SK-N-SH treated with all-trans-retinoic acid at 6 μM for 48 hours (cell line): ENCODE measurements at regions not wholly inside any gene's neighbourhood (a gene's known extent, or its start where the extent isn't known, plus 50 kb on each side); places are given as distances from the start of the nearest gene placed in this dataset.

Experiments
- ATAC-seq: fragments of 200-7000 bp; cut with Tn5 transposase; 3 replicates; pipeline ENCODE4 v1.9.1; 2020; ENCODE audit warnings: mild to moderate bottlenecking, moderate library complexity
- ARNTL ChIP-seq: fragments of 450-650 bp; formaldehyde crosslinking; IDR thresholded peaks from 2 replicates; pipeline ENCODE4 v1.5.0; 2020; ENCODE audit warnings: low read depth, mild to moderate bottlenecking, moderate library complexity, borderline replicate concordance
- BACH2 ChIP-seq: fragments of 250-450 bp; sonication (Bioruptor Pico); IDR thresholded peaks from 2 replicates; pipeline ENCODE4 v1.9.0; 2021; ENCODE audit warnings: mild to moderate bottlenecking, borderline replicate concordance
- CSDC2 ChIP-seq: fragments of 250-450 bp; sonication (Bioruptor Pico); IDR thresholded peaks from 2 replicates; pipeline ENCODE4 v1.5.0; 2020; ENCODE audit warnings: mild to moderate bottlenecking, moderate library complexity
- ESRRG ChIP-seq: fragments of 250-450 bp; sonication (Bioruptor Pico); IDR thresholded peaks from 2 replicates; pipeline ENCODE4 v1.6.1; 2021; ENCODE audit warnings: mild to moderate bottlenecking
- GLIS3 ChIP-seq: fragments of 250-450 bp; sonication (Bioruptor Pico); IDR thresholded peaks from 2 replicates; pipeline ENCODE4 v1.5.0; 2020; ENCODE audit warnings: mild to moderate bottlenecking, moderate library complexity
- OSR1 ChIP-seq: fragments of 250-450 bp; sonication (Bioruptor Pico); IDR thresholded peaks from 2 replicates; pipeline ENCODE4 v1.8.0; 2022; ENCODE audit warnings: moderate library complexity, mild to moderate bottlenecking, inconsistent platforms
- PPARA ChIP-seq: fragments of 250-450 bp; sonication (Bioruptor Pico); IDR thresholded peaks from 2 replicates; pipeline ENCODE4 v1.5.0; 2020; ENCODE audit warnings: mild to moderate bottlenecking, borderline replicate concordance
- RARB ChIP-seq: fragments of 250-450 bp; sonication (Bioruptor Pico); IDR thresholded peaks from 2 replicates; pipeline ENCODE4 v1.8.0; 2021; ENCODE audit warnings: mild to moderate bottlenecking, moderate library complexity
- TOX ChIP-seq: fragments of 250-450 bp; sonication (Bioruptor Pico); IDR thresholded peaks from 2 replicates; pipeline ENCODE4 v1.8.0; 2021; ENCODE audit warnings: mild to moderate bottlenecking, moderate library complexity, borderline replicate concordance
- ZC3H10 ChIP-seq: fragments of 250-450 bp; sonication (Bioruptor Pico); IDR thresholded peaks from 2 replicates; pipeline ENCODE4 v1.5.1; 2021; ENCODE audit warnings: mild to moderate bottlenecking, moderate library complexity
- ZFP3 ChIP-seq: fragments of 250-450 bp; sonication (Bioruptor Pico); IDR thresholded peaks from 2 replicates; pipeline ENCODE4 v1.5.0; 2020; ENCODE audit warnings: mild to moderate bottlenecking, moderate library complexity
- ZFP30 ChIP-seq: fragments of 450-650 bp; formaldehyde crosslinking; IDR thresholded peaks from 2 replicates; pipeline ENCODE4 v1.5.0; 2022; ENCODE audit warnings: mild to moderate bottlenecking, moderate library complexity
- ZNF565 ChIP-seq: fragments of 450-650 bp; formaldehyde crosslinking; conservative IDR thresholded peaks from 2 replicates; pipeline ENCODE4 v1.5.0; 2020; ENCODE audit warnings: low read depth, mild to moderate bottlenecking, moderate library complexity
- ZNF70 ChIP-seq: fragments of 450-650 bp; formaldehyde crosslinking; IDR thresholded peaks from 2 replicates; pipeline ENCODE4 v1.5.0; 2020; ENCODE audit warnings: mild to moderate bottlenecking, moderate library complexity
- ZNF8 ChIP-seq: fragments of 450-650 bp; formaldehyde crosslinking; IDR thresholded peaks from 2 replicates; pipeline ENCODE4 v1.5.0; 2020; ENCODE audit warnings: mild to moderate bottlenecking, moderate library complexity
- TF ChIP-seq, protein P1 (sequence below): fragments of 250-450 bp; sonication (Bioruptor Pico); IDR thresholded peaks from 2 replicates; pipeline ENCODE4 v1.5.1; 2021; ENCODE audit warnings: mild to moderate bottlenecking, moderate library complexity
- TF ChIP-seq, protein P2 (sequence below): fragments of 250-450 bp; sonication (Bioruptor Pico); IDR thresholded peaks from 2 replicates; pipeline ENCODE4 v1.5.0; 2020; ENCODE audit warnings: mild to moderate bottlenecking, moderate library complexity
- TF ChIP-seq, protein P3 (sequence below): fragments of 250-450 bp; sonication (Bioruptor Pico); IDR thresholded peaks from 2 replicates; pipeline ENCODE4 v1.8.0; 2020; ENCODE audit warnings: mild to moderate bottlenecking, moderate library complexity, borderline replicate concordance

DNA sequence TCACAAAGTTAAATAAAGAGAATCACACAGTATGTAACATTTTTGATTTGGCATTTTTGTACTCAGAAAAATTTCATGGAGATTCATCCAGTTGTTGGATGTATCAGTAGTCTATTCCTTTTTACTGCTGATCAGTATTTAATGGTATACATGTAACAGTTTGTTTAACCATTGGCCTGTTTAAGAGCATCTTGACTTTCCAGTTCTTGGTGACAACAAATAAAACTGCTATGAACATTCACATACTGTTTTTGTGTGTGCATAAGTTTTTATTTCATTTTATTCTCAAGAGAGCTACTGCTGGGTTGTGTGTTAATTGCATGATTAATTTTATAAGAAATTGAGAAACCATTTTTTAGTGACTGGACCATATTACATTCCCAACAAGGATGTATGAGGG, 694.5 kb upstream of the RAB6C start:
- no peak for TF ChIP-seq RARB (CRISPR knock-in tag)
- TF ChIP-seq, protein P1, sequence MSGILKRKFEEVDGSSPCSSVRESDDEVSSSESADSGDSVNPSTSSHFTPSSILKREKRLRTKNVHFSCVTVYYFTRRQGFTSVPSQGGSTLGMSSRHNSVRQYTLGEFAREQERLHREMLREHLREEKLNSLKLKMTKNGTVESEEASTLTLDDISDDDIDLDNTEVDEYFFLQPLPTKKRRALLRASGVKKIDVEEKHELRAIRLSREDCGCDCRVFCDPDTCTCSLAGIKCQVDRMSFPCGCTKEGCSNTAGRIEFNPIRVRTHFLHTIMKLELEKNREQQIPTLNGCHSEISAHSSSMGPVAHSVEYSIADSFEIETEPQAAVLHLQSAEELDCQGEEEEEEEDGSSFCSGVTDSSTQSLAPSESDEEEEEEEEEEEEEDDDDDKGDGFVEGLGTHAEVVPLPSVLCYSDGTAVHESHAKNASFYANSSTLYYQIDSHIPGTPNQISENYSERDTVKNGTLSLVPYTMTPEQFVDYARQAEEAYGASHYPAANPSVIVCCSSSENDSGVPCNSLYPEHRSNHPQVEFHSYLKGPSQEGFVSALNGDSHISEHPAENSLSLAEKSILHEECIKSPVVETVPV, result no peak
- TF ChIP-seq, protein P2, sequence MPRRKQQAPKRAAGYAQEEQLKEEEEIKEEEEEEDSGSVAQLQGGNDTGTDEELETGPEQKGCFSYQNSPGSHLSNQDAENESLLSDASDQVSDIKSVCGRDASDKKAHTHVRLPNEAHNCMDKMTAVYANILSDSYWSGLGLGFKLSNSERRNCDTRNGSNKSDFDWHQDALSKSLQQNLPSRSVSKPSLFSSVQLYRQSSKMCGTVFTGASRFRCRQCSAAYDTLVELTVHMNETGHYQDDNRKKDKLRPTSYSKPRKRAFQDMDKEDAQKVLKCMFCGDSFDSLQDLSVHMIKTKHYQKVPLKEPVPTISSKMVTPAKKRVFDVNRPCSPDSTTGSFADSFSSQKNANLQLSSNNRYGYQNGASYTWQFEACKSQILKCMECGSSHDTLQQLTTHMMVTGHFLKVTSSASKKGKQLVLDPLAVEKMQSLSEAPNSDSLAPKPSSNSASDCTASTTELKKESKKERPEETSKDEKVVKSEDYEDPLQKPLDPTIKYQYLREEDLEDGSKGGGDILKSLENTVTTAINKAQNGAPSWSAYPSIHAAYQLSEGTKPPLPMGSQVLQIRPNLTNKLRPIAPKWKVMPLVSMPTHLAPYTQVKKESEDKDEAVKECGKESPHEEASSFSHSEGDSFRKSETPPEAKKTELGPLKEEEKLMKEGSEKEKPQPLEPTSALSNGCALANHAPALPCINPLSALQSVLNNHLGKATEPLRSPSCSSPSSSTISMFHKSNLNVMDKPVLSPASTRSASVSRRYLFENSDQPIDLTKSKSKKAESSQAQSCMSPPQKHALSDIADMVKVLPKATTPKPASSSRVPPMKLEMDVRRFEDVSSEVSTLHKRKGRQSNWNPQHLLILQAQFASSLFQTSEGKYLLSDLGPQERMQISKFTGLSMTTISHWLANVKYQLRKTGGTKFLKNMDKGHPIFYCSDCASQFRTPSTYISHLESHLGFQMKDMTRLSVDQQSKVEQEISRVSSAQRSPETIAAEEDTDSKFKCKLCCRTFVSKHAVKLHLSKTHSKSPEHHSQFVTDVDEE, result no peak
- TF ChIP-seq ZNF565 (CRISPR knock-in tag), result no peak
- TF ChIP-seq GLIS3 (CRISPR knock-in tag), result no peak
- no peak for TF ChIP-seq ZFP30 (CRISPR knock-in tag)
- TF ChIP-seq OSR1 (CRISPR knock-in tag), result no peak
- no peak for ATAC-seq

DNA sequence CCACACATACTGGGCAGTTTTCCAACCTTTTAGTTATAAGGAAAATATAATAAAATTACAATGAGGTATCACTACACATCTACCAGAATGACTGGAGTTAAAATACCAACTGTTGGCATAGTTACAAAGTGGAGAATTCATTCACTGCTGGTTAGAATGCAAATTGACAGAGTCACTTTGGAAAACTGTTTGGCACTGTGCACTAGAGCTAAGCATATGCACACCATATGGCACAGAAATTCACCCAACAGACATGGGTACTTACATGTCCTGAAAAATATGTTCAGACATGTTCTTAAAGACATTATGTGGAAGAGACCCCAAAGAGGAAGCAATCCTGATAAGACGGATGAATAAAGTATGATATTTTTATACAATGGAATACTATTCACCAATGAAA, 686.1 kb upstream of the RAB6C start:
- TF ChIP-seq ZNF8 (no peak), ZFP3 (no peak), CSDC2 (CRISPR knock-in tag) (no peak), ZNF565 (CRISPR knock-in tag) (no peak)
- ATAC-seq, result no peak

DNA sequence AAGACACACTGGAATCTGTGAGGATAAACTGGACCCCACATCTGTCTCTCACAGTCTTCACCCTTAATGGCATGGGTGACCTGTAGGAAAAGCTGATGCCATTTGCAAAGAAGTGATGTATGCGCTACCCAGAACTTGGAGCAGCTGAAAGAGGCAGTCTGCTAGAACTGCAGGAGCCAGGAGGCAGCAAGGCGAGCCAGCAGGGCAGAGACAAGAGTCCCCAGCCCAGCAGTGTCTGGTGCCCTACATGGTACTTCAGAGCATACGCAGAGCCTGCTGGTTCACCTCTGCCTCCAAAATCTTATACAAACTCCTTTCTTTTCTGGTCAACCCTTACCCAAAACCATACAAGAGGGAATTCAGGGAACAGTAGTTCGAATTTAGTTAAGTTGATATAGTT, 683.1 kb upstream of the RAB6C start:
- TF ChIP-seq, protein P1, result no peak
- ATAC-seq, result no peak

DNA sequence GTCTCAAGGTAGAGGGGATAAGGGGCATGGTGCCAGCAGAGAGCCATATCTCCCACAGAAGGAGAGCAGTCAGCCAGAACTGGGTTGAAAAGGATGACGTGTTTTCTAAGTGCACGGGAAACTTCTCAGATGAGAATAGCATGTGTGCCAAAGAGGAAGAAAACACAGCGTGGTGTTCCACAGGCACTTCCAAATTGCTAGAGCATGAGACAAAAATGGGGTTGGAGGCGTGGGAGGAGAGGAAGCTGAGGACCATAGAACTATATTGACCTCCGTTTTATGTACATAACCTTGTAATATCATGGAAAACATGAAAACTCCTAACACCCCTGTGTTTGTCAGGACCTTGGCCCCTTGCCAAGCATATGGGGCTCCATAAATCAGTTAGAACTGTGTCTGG, 682.7 kb upstream of the RAB6C start:
- ATAC-seq, result no peak
- TF ChIP-seq BACH2 (CRISPR knock-in tag), result no peak
- TF ChIP-seq CSDC2 (CRISPR knock-in tag), result no peak
- no peak for TF ChIP-seq PPARA (CRISPR knock-in tag)
- TF ChIP-seq TOX (CRISPR knock-in tag), result no peak
- TF ChIP-seq ZC3H10, result no peak
- no peak for TF ChIP-seq ZNF8
- TF ChIP-seq, protein P1, result no peak
- TF ChIP-seq, protein P3, sequence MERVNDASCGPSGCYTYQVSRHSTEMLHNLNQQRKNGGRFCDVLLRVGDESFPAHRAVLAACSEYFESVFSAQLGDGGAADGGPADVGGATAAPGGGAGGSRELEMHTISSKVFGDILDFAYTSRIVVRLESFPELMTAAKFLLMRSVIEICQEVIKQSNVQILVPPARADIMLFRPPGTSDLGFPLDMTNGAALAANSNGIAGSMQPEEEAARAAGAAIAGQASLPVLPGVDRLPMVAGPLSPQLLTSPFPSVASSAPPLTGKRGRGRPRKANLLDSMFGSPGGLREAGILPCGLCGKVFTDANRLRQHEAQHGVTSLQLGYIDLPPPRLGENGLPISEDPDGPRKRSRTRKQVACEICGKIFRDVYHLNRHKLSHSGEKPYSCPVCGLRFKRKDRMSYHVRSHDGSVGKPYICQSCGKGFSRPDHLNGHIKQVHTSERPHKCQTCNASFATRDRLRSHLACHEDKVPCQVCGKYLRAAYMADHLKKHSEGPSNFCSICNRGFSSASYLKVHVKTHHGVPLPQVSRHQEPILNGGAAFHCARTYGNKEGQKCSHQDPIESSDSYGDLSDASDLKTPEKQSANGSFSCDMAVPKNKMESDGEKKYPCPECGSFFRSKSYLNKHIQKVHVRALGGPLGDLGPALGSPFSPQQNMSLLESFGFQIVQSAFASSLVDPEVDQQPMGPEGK, result no peak
- no peak for TF ChIP-seq OSR1 (CRISPR knock-in tag)

DNA sequence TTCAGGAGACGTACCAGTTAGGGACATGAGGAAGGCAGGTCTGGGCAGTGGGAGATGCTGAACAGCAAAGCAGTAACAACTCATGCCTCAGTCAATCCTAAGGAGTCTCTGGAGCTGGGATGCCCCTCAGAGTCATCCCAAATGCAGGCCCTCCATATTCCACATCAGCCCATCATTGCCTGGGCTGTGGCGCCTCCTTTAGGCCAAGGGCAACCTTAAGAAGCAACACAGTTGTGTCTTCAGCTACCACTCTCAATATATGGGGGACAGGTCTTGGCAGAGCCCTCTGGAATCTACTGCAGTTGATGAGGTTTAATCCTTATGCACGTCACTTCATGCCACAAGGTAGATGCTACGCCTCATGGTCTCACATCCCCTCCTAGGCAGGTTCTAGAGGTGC, 682.0 kb upstream of the RAB6C start:
- TF ChIP-seq ZNF70, result no peak
- no peak for TF ChIP-seq ARNTL (CRISPR knock-in tag)
- TF ChIP-seq ESRRG (CRISPR knock-in tag), result no peak
- no peak for TF ChIP-seq ZFP3
- no peak for ATAC-seq
